NCI-H1092 (cell line): ENCODE measurements at regions not wholly inside any gene's neighbourhood (a gene's known extent, or its start where the extent isn't known, plus 50 kb on each side); places are given as distances from the start of the nearest gene placed in this dataset.
"Not testable (repeated sequence)": the region's sequence is repeated elsewhere in the genome, so short reads cannot be mapped to it uniquely, and the experiment has no call there.

Source experiments
- DNase-seq: peaks from one replicate; lab custom pipeline; 2025; lab: John Stamatoyannopoulos, UW

DNA sequence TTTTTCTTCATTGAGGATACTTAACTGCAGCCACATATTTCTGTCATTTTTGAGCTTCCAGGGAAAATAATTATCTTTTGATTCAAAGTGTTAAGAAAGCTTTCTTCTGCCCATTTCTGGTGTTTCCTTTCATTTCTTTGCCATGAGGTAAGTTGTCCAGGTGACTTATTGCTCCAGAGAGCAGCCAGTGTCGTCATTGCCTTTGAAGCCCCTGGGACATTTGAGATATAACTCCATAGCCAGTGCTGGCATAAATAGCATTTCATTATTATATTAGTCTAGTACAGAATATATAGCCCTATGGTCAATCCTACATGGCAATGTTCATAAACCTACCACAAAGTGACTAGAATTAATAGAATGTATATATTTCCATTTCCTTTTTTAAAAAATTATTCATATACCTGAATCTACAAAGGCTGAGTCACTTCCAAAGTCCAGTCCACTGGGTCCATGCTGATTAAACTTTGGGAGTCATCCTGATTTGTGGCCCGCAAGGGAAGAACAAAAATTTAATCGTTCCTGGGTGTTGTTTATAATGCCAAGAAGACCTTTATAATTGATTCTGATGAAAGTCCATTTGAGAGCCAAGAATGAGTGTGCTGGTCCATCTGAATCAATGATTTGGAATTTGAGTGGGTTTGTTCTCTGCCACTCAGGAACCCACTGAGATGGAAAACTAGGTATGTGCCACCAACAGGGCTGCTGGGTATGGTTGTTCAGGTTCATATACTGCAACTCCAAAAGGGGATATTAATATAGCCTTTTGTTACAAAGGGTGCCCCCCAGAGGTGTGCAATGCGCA lies 221.8 kb upstream of the PLXNA2 start:
- DNase-seq = no peak

DNA sequence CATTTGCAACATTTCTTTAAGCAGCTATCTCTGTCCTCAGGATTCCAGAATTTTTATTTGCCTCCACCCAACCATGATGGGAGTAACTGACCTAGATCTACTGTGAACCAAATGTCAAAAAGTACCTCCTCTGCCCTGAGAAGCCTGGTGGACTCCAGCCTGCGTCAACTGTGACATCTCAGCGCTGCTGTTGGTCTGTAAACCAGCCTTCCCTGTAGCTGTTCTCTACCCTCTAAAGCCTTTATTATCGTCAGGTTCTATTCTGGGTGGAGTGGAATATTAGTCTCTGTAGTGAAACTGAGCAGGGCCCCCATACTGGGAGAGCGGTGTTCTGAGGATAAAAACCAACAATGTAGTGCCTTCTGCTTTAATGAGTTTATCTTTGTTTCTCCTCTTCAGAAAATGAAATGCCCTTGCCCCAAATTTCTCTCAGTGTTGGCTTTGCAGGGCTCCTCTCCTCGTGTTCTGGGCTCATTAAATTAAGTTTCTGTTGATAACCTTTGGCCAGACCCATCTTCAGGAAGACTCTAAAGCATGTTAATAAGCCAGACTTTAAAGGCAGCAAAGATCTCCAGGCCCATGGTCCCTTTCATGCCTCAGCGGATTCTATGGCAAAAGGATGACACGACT lies 223.1 kb upstream of the PLXNA2 start:
- no peak for DNase-seq

DNA sequence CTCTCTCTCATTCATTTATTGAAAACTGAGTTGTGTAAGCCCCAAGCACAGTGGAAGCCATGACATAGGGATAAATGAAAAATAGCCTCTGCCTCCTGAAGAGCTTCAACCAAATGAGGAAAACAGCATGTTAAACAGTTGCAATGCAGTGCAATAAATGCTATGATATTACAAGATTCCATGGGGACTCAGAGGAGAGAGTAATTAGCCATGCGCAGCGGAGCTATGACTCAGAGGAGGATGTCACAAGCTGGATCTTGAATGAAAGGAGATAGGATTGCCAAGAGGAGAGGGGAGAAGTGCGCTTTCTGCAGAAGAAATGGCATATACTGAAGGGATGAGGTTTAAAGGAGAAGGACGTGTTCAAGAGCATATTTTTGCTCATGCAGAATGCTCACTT lies 231.3 kb upstream of the PLXNA2 start:
- no peak for DNase-seq

DNA sequence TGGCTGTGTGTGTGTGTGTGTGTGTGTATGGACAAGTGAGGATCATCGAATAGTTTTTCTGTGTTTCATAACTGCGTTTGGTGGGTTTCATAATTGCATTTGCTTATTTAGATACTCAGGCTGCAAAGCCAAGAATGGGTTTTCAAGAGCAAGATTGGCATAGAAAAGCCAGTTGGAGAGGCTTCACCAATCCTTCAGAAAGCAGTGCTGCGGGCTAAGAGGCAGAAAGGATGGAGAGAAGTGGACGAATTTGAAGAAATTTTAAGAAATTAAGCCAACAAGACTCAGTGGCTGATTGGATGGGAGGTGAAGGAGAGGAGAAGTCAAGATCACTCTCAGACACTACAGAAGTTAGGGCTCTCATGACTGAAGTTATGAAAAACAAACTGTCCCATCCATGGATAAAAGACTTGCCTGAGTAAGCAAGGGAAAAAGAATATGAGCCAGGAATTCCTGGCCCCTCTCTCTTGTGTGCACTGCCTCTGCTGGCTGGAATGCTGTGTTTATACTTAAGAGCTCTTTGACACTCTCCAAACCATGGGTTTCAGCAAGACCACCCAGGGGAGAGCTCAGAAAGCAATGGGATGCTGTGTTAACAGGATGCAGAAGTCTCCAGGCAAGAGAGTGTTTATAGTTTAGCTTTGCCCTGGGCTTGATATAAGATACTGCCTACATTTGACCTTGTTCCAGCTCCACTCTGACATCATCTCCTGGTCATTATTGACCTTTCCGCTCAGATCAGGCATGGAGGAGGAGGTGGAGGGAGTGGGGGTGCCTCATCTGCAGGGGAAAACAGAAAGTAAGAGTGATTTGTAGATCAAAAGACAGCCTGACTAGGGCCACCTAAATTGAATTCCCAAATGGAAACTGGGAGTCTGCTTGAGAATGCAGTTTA lies 232.0 kb upstream of the PLXNA2 start:
- no peak for DNase-seq

DNA sequence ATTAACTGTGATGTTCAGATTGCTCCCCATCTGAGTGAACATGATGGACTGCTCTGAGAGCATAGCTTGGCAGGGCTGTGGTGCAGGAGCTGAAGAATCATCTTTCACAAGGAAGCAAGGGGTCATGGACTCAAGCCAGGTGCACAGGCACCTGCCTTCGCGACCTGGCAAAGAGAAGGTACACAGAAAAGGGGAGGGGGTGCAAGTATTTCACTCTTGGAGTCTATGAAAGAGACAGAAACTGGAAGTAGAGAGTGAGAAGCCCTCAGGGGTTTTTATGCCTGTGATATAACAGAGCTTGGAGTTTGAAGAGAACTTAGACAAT lies 232.6 kb upstream of the PLXNA2 start:
- DNase-seq = no peak

DNA sequence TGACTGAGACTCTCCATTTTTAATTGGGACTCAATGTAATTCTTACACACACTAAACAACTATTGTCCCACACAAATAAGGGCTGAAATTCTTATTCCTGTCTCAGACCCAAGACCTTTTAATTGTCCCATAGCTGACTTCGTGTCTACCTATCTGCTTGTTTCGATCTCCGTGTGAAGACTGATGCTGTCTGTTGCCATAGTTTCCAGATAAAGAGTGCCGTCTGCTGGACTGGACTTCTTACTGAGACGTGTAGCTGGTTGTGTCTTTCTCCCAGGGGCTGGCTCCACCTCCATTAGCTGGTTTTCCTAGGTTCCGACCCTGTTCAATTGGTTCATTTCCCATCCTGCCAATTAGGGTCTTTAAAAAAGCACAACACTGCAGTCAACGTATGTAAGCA lies 235.3 kb upstream of the PLXNA2 start:
- no peak for DNase-seq

DNA sequence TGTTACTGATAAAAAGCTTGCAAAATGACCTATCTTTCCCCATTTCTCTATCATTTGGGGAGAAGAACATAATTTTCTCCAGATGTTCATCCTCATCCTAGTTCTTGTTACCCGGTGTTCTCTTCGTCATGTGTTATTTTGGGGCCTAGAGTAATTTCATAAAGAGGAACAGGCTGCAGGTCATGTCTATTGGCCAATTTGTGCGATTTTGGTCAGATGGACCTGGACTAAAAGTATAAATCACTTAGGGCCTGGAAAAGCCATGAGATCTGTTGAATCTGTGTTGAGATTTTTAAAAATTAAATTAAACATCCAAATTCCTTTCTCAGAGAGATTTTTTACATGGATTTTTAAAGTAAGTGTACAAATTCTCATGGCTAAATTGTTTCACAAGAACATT lies 241.3 kb upstream of the PLXNA2 start:
- no peak for DNase-seq

DNA sequence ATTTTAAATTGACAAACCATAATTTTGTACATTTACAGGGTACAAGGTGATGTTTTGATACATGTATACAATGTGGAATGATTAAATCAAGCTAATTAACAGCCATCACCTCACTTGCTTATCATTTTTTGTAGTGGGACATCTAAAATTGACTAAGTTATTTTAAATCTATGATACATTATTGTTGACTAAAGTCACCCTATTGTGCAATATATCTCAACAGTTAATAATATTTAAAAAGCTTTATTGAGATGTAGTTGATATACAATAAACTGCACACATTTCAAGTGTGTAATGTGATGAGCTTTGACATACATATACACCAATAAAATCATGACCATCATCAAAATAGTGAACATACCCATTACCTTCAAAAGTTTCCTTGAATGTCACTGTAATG lies 242.5 kb upstream of the PLXNA2 start:
- DNase-seq = no peak

DNA sequence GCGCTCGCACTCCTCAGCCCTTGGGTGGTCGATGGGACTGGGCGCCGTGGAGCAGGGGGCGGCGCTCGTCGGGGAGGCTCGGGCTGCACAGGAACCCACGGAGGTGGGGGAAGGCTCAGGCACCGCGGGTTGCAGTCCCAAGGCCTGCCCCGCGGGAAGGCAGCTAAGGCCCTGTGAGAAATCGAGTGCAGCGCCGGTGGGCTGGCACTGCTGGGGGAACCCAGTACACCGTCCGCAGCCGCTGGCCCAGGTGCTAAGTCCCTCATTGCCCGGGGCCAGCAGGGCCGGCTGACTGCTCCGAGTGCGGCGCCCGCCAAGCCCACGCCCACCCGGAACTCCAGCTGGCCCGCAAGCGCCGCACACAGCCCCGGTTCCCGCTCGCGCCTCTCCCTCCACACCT lies 244.2 kb upstream of the PLXNA2 start:
- DNase-seq = not testable (repeated sequence)

DNA sequence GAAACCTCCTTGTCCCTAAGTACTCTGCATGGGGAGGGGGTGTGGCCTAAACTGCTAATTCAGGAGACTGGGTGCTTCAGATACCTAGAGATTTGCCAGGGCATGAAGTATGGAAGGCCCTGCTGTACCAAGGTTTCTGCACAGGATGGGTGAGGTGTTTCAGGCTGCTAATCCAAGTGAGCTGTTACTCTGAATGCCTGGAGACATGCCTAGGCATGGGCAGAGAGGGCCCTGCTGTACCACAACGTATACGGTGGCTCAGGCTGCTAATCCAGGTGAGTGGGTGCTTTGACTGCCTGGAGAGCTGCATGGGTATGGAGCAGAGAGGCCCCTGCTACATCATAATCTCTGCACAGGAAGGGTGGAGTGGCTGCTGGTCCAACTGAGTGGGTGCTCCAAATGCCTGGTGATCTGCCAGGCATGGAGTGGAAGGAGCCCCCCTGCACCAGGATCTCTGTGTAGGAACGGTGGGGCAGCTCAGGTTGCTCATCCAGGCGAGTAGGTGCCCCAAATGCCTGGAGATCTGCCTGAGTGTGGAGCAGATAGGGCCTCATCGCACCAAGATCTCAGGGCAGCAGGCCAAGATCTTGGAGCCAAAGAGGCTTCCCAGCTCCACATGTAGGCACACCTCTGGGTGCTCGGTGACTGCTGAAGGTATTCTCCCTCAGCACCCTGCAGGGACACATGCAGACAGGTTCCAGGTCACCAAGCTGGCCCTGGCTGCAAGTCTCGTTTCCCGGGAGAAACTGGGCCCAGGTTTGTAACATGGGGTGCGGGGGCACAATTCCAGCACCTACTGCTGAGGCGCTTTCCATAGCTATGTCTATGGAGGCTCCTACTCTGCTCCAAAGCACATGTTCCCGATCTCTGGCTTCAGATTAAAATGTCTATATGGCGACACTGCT lies 252.5 kb upstream of the PLXNA2 start:
- no peak for DNase-seq

DNA sequence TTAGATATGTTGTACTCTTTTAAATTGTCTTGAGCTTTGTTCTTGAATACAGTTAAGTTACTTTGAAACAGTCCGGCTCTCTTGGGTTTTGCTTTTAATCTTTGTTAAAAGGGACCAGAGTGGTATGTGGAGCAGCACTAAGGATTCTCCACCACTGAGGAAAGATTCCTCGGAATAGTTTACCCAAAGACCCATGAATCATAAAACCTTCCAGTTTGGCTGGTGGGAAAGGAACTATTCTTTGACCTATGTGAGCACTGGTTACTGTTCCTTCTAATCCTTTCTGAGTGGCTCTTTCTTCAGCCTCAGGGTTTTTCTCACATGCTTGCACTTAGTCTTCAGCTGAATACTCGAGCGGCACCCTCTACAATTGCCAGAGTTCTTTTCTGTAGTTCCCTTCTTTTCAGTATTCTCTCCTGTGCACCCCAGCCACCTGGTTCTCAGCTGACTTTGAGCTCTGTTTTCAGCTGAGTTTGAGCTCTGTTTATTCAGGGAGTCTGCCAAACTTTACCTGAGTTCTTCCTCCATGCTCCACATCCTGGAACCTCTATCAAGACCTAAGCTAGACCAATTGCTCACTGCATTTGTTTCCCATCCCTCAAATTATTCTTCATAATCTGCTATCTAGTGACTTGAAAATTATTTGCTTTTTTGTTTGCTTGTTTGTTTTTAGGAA lies 253.8 kb upstream of the PLXNA2 start:
- no peak for DNase-seq

DNA sequence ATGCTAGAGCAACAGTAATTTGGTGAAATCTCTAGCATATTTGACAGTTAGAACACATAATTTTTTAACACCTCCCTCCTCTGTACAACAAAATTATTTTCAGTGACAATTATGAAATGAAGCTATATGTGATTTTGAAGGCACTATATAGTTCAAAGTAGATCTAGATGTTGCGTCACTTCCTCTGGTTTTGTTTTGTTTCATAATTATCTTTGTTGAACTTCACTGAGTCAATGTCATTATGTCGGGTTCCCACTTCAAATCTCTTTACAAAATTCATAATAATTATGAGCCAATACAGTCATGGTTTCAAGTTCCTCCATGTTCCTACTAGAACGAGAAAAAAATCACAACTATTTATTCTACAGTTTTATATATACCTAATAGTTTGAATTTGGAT lies 254.8 kb upstream of the PLXNA2 start:
- DNase-seq = no peak

DNA sequence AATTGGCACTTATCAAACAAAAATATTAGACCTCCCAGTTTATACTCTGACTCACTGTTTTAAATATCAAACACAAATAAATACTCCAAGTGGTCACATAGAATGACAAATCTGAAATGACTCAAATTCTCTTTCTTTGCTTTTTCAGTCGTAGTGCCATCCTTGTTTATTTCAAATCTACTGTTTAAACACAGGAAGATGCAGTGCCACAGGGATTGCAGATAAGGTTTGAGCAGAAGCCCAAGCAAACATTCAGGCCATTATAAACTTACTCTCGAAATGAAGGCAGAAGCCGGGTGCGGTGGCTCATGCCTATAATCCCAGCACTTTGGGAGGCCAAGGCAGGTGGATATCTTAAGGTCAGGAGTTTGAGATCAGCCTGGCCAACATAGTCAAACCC lies 255.4 kb upstream of the PLXNA2 start:
- DNase-seq = no peak

DNA sequence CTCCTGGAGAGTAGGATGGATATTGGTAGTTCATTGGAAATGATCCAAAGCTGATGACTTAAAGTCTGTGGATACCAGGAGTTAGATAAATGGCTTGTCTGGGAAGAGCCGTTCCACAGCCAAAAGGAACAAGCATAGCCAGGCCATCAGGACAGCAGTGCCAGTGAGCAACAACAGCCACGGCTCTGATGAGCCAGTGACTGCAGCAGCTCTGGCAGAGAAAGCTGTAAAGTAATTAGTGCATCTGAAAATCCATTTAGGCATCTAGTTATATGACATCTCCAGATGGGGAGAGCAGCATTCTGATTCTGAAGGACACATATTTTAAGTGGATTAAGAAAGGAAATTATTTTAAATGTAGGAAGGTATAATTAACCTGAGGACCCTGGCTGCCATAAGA lies 256.2 kb upstream of the PLXNA2 start:
- no peak for DNase-seq

DNA sequence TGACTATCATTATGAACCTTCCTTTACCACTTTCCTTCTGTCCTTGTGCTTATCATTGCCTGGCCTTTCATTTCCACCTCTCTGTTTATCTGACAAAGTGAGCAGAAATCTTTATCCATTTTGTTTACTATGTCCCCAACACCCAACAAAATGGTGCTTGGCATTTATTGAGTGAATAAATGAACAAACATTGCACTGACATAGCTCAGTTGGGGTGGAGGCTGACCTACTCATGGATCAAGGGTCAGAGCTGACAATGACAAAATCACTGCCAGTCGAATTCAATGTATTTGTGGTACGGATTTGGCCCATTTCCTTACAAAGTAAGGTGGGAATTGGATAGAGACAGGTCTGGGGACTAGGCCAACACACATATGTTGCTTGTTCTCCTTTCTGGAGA lies 257.4 kb upstream of the PLXNA2 start:
- no peak for DNase-seq

DNA sequence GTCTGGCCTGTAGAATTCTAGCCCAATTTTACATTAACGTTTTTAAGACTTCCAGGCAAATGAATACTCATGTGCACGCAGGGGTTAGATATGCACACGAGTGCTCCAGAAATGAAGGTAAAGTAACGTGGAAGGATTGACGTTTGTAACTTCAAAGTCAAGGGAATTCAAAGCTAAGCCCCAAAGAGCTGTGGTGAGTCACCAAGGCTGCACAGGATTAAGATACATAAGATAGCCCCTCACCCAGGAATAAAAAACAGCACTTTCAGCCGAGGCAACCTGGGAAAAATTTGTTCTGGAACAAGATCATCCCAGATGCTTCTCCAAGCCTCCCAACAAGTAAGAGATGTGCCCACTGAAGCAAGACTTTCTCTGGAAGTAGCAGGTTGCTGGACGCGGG lies 259.6 kb upstream of the PLXNA2 start:
- DNase-seq = no peak

DNA sequence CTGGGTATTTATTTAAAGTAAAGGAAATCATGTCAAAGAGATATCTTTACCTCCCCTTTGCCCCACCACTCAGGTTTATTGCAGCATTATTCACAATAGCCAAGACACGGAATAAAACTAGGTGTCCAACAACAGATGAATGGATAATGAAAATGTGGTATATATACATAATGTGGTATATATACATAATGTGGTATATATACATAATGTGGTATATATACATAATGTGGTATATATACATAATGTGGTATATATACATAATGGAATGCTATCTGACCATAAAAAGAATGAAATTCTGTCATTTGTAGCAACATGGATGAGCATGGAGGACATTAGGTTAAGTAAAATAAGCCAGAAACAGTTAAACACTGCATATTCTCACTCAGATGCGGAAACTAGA lies 262.6 kb upstream of the PLXNA2 start:
- DNase-seq = no peak

DNA sequence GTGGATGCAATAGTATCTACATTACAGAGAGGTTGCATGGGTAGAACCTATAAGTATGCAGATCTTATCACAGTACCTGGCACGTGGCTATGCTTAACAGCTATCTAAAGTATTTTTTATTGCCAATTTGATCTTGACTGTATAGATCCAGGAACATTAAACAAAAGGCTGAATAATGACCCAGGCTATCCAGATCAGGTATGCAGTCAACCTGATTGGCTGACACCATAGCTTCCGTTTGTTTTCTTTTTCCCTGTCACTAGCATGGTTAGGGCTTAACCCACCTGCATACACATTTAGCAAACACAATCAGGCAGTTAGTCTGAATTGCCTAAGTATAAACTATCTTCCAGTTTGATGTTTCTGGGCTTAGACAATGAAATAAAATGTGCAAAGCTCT lies 264.9 kb upstream of the PLXNA2 start:
- DNase-seq = no peak

DNA sequence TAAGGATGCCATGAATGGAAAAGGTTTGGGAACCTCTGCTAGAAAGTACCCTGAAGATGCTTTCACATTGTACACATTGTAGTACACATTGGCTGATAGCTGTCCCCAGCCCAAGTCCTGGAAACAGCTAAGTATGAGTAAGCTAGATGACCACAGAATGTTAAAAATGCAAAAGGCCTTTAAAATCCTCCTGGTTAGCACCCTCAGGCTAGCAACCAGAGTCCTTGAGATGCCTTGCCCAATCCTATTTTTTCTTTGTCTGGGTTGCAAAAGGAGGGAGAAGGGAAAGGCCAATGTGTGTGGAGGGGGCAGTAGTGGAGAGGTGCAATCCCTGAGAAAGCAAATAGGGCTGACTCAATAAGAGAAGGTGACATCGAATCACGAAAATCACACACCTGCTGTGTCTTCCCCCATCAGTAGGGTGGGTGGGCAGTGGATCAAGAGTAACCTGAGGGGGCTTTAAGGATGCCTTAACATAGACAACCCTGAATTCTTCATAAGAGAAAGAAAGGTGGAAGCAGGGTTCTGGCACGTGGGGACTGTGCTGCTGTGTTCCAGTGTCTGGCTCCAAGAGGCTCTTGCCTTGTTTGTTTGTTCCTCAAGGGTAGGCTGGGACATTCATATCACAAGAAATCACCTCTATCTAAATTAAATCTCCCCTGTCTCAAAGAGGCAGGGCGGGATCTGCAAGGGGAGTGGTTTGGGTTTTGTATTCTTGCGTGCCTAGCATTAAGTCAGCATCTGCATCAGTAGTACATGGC lies 266.2 kb upstream of the PLXNA2 start:
- no peak for DNase-seq

DNA sequence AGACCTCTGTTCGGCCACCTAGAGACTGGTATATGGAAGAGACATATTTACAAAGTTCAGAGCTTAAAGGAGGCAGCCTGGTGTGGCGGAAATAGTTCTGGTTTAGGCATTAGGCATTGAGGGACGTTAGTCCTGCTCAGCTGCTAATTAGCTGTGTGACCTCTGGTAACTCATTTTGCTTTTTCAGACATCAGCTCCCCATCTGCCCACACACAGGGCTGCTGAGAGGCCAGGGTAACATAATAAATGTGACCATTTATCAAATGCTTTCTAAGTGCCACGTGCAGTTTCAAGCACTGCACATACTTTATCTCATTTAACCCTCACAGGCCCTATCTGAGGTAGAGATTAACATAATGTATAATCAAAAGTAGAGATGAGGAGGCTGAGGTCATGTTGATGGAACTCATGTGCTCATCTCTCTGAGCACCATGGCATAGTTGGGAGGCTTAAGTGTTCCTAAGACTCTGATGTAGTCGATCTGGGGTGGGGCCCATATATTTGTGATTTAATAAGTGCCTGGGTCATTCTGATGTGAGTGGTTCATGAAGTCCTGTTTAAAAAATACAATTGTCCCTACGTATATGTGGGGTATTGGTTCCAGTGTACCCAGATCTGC lies 267.2 kb upstream of the PLXNA2 start:
- no peak for DNase-seq
